ENCODE measurements at regions not wholly inside any gene's neighbourhood (a gene's known extent, or its start where the extent isn't known, plus 50 kb on each side); places are given as distances from the start of the nearest gene placed in this dataset.
"Not testable (repeated sequence)": the region's sequence is repeated elsewhere in the genome, so short reads cannot be mapped to it uniquely, and the experiment has no call there.

DNA sequence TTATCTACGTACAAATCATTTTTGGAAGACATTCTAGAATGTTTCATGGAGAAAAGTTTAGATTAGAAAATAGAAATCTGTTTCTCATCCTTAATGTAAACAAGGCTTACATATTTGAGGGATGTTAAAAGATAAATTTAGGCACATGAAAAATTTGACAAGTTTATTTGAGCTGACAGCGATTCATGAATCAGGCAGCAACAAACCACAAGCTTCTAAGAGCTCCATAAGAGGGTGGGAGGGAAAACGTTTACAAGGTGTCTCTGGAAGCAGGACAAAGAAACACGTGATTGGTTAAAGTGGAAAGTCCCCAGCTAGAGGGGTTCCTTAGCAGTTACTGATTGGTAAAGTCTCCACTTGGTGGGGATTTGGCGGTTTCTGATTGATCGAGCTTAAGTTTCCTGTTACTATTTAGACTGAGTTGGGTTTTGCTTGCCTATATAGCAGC lies 228.9 kb upstream of the PITRM1 start:
- DNase-seq = no peak

DNA sequence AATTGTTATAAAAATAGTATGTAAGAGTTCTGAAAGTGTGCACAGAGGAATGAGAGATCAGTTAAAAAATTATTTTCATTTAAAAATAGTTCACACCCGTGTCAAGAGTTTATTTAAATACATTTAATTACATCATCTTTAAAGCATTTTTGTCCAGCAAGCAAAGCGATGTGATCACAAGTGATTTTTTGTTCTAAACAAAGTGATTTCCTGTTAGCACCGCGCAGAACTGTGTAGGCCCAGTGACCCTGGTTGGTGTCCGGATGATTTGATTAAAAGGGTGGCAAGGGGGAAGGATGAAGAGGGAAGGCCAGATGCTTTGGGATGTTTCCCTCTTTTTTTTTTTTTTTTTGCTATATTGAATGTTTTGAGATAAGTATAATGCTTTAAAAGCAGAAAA lies 227.8 kb upstream of the PITRM1 start:
- DNase-seq = no peak

DNA sequence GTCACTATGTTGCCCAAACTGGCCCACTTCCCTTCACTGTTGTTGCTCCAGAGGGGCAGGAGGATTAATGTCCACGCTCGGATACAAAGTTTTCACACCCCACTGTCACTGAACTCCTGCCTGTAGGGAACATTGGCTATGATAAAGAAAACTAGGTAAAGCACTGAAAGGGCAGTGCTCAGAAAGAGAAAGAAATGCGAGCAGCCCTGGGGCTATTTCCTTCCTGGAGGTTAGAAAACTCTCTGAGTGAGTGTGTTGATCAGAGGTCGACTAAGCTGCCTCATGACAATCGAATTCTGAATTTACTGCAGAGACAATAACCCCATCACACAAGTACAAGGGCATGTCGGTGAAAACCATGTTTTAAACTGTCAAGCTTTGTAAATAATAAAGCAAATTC lies 227.2 kb upstream of the PITRM1 start:
- no peak for DNase-seq

DNA sequence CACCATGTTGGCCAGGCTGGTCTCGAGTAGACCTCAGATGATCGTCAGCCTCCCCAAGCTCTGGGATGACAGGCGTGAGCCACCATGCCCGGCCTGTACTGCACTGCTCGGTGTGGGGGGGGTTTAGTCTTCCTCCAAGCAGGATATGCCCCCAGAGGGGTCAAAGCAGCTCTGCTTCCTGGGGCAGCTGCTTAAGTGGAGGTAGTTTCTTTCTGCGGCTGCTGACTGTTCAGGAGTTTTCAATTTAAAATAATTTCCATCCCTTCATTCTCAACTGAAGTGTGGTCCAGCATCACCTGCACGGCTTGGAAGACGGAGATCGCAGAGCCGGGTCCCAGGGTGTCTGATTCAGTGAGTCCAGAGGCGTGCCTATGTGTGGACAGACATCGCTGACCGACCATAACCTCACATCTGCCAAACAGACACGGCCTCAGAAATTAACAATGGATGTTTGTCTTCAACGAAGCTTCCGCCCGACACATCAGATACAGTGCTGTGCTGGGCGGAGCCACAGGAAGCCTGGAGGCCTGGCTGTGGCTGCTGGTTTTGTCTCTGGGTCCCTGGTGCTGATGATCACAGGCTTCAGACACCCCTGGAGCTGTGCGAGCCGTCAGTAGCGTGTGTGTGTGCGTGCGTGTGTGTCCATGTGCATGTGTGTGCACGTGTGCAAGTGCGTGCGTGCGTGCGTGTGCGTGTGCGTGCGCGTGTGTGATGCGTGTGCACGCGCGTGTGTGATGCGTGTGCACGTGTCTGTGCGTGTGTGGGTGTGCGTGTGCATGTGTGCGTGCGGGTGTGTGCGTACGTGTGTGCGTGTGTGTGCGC lies 226.5 kb upstream of the PITRM1 start:
- DNase-seq = no peak

DNA sequence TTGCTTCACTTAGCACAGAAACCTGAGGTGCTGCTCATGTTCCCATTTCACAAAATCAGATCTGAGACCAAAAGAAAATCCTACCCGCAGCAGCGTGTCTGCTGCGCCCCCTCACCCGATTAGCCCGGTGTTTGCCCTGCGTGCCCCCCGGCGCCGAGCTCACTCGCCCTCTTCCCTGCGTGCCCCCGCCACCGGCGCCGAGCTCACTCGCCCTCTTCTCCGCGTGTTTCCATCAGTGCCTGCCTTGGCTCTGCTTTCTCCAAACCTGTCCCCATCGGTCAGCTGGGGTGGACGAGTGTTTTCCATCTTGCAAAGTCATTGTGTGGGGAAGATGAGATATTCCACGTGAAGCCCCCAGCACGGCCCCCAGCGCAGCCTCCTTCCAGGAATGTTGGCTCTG lies 225.3 kb upstream of the PITRM1 start:
- DNase-seq = no peak

DNA sequence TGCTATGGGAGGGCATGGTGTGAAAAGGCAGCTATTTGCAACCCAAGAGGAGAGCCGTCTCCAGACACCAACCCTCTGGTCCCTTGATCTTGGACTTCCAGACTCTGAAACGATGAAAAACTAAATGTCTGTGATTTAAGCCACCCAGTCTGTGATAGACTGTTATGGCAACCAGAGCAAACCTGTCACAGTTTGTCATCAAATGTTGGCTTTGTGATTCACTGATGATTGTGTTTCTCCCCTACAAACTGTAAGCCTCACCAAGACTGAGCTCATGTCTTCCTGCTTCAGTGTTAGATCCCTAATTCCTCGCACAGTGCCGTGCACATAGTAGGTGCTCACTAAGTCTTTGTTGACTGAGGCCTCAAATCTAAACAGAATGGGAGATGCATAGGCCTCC lies 224.6 kb upstream of the PITRM1 start:
- DNase-seq = no peak

DNA sequence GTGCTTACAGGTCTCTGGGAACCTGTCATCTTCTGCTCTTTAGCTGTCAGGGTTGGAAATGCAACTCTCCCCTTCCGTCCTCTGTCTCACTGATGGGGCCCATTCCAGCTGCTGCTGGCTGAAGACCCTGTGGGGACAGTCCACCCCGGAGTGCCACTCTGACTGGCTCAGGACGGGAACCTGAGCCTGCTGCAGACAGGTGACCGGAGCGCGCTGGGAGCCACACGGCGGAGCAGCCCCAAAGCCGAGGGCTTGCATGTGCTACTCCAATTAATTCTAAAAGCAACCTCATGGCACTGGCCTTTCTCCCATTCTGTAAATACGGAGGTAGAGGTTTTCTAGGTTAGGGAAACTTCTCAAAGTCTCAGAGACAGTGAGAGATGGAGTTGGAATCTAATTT lies 223.5 kb upstream of the PITRM1 start:
- no peak for DNase-seq

DNA sequence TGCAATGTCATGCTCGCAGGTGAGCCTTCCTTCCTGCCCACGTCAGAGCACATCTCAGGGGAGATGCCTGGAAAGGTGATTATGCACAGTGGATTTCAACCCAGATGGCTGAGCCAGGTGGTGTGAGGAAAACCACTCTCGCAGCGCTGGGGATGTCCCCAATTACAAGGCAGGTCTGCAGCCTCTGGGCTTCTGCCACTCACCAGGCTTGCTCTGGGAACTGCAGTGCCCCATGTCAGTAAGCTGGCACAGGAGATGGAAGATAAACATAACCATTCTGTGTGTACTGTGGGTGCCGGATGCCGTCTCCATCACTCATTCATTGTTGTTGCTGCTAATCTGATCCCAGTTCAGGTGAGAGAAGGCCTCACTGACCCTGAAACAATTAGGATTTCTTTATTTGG lies 222.9 kb upstream of the PITRM1 start:
- DNase-seq = no peak

DNA sequence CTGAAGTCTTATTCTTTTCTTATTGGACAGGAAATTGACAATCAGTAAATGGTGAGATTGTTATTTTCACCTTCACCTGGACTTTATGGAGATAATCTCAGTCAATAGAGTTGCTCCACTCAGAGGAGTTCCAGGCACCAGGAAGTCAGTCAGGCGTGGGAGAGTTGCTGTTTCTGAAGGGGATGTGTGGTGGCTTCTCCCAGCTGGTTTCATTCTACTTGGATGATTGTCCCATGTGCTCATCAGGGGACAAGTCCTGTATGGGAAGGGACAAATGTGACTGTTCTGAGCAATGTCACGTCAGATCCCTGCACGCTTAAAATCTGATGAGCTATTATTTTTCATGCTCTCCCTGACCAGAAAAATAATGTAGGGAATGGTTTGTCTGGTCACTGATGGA lies 222.5 kb upstream of the PITRM1 start:
- no peak for DNase-seq

DNA sequence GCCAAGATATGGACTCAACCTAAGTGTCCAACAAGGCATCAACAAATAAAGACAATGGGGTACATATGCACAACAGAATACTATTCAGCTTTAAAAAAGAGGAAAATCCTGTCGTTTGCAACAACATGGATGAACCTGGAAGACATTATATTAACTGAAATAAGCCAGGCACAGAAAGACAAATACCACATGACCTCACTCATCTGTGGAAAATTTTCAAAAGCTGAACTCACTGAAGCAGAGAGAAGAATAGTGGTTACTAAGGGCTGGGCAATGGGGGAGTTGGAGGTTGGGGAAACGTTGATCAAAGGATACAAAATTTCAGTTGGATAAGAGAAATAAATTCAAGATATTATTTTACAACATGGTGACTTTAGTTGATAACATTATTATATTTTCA lies 221.4 kb upstream of the PITRM1 start:
- no peak for DNase-seq

DNA sequence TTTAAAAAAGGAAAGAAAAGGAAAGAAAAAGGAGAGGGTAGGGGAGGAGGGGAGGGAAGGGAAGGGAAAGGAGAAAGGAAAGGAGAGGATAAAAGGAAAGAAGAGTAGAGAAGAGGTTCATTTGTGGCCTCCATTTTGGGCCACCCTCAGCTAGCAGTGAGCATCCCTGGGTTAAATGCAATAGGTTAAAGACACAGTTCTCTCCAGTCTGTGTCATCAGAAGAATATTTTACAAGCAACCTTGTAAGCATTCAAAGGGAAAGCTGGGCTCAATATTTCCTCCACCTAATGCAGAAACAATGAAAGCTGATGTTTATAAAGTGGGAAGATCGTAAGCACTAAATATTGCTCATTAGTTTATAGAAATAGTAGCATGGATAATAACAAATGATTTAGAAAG lies 219.1 kb upstream of the PITRM1 start:
- DNase-seq = no peak

DNA sequence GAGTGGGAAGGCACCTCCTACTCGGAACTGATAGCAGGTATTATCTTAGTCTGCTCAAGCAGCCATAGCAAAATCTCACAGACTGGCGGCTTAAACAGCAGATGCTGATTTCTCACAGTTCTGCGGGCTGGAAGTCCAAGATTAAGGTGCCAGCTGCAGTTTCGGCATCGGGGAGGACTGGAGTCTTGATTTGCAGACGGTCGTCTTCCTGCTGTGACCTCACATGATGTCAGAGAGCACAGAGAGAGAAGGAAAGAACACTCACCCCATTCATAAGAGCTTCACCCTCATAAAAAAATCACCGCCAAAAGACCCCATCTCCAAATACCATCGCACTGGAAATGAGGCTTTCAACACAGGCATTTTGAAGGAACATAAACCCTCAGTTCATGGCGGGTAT lies 216.5 kb upstream of the PITRM1 start:
- no peak for DNase-seq

DNA sequence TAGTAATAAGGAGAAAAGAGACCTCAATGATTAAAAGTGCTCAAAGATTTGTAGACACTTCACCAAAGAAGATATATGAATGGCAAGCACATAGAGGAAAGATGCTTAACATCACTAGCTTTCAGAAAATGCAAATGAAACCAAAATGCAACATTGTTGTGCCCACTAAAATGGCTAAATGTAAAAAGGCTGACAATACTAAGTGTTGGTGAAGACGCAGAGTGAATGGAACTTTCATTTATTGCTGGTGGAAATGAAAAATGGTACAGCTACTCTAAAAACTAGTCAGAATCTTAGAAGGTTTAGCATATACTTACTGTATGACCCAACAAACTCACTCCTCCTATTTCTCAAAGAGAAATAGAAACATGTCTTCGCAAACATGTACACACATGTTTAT lies 212.9 kb upstream of the PITRM1 start:
- no peak for DNase-seq

DNA sequence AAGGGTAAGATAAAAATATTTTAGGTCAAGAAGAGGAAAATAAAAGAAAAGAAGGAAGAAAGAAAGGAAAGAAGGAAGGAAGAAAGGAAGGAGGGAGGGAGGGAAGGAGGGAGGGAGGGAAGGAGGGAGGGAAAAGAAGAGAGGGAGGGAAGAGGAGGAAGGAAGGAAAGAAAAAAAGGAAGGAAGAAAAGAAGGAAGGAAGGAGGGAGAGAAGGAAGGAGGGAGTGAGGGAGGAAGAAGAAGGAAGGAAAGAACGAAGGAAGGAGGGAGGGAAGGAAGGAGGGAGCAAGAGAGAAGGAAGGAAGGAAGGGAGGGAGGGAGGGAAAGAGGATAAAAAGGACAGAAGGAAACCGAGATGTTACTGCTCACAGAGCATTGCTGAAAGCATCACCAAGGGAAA lies 209.5 kb upstream of the PITRM1 start:
- DNase-seq = no peak

DNA sequence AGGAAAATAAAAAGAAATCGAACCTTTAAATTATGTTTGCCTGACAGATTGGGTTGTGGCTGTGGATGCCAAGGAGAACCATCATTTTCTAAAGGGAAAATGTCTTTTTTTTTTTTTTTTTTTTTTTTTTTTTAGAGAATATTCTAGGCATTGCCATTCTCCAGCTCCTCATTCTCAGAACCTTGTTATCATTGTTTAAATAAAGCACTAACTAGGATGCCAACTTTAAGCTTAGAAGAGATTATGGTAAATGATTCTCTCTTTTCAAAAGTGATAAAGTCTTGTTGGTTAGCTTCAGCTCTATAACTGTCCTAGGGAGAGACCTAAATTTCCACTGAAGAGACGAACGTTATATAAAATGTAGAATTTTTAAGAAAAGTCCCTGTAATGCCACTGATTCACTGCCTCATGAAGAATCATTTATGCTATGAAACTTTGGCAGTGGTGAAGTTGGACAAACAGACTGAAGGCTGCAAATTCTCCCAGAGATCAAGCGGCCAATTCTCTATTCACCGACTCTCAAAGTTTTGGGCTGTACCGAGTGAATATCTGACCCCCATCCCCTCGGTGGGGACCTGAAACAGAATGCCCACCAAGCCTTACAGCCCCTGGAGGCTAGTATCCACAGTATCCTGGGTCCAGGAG lies 207.9 kb upstream of the PITRM1 start:
- no peak for DNase-seq

DNA sequence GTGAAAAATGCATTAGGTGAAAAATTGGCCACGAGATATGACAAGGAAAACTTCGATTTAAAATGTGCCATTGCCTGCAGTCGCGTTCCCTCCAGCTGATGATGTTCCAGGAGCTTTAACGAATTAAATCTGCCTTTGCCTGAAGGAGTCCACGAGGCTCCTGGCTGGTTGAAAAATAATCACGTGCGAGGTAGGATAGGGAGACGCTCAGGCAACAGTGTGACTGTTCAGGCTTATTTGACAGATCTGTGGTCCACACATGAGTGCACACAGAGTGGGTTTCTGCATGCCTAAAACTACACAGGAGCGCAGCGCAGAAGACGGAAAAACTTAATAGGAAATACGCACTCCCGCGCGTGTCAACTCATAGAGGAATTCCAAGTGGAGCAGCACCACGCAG lies 204.0 kb upstream of the PITRM1 start:
- DNase-seq = no peak

DNA sequence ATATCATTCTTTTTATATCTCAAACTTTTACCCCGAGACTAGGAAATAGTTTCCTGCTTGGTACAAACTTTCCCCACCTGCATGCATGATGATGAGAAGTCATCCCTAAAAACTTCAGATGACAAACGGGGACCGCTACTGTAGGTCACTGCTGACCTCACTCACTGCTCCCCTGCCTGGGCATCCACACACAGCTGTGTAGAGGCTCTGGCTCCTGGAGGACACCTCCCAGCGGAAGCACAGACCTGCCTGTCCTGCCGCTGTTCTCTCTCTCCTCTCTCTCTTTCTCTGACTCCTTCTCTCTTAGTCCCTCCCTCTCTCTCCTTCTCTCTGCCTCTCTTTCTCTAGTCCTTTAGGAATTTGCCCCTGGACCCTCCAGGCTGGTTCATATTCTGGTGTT lies 202.9 kb upstream of the PITRM1 start:
- DNase-seq = no peak

DNA sequence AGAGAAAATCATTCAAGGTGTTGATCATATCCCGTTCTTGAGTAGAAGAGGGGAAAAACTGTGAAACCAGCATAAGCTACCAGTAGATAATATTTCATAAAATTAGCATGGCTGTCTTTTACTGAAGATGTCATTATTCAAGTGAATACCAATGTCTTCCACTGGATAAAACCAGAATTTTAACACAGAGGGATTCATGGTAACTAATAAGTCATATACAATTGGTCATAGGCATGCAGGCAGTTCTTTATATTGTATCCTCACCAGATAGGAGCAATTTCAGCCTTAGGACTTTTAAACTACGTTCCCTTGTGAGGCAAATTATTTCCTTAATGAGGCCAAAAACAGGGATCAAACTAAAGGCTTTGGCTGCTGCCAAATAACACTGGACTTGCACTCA lies 202.3 kb upstream of the PITRM1 start:
- DNase-seq = no peak

DNA sequence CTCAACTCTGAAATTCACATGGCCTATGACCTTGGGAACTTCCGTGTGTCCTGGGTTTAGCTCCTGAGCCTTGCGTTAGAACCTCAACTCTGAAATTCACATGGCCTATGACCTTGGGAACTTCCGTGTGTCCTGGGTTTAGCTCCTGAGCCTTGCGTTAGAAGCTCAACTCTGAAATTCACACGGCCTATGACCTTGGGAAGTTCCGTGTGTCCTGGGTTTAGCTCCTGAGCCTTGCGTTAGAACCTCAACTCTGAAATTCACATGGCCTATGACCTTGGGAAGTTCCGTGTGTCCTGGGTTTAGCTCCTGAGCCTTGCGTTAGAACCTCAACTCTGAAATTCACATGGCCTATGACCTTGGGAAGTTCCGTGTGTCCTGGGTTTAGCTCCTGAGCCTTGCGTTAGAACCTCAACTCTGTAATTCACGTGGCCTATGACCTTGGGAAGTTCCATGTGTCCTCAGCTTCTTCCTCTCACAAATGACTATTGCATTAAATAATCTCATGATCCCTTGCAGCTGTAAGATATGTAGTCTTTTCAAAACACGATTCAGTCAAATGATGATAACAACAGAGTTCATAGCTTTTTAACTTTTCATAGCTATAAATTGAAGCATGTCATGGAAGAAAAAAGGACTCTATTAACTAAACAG lies 200.9 kb upstream of the PITRM1 start:
- not testable (repeated sequence) for DNase-seq

DNA sequence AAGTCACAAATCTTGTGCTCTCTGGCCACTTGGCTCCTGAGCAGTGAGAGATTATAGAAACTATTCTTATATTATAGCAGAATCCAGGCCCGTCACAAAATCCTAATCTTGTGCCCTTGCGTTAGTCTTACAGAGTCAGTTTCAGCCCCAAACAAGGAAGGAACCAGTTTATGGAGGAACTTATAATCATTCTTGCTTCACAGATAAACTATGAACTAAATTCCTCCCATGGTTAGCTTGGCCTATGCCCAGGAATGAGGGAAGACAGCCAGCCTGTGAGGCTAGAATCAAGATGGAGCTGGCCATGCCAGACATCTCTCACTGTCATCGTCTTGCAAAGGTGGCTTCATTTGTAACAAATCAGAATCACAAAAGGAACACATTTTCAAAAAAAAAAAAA lies 199.7 kb upstream of the PITRM1 start:
- no peak for DNase-seq

DNA sequence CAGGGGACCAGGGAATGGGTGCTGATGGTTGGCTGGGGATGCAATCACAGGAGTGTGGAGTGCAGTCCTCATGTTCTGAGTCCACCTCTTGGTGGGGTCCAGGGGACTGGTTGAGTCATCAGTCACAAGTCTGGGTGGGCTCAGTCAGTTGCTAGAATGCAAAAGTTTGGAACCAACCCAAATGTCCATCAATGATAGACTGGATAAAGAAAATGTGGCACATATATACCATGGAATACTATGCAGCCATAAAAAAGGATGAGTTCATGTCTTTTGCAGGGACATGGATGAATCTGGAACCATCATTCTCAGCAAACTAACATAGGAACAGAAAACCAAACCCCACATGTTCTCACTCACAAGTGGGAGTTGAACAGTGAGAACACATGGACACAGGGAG lies 199.0 kb upstream of the PITRM1 start:
- DNase-seq = not testable (repeated sequence)

DNA sequence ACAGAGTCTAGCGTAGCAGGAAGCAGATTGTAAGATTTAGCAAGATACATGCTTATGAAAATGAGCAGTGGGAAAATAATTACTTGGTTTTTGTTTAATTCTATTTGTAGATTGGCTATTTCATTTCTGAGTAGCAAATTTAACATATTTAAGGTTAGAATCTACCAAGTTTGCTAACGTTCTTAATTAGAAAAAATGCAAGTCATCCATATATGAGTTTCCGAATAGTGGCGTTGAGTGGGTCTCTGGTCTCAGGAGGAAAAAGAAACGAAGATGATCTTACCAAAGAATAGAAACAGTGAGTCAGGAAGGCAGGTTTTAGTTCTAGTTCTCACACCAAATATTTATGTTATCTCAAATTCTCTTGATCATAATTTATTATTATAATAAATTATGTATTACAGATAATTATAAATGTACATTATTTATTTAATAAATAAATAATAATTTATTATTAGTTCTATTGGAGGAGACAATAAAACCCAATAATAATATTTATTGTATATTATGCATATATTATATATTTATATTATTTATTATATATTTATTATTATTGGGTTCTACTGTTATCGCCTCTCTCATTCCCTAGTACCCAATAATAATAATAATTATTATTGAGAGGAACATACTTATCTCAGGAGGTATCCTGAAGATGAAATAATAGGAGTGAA lies 194.3 kb upstream of the PITRM1 start:
- DNase-seq = no peak

DNA sequence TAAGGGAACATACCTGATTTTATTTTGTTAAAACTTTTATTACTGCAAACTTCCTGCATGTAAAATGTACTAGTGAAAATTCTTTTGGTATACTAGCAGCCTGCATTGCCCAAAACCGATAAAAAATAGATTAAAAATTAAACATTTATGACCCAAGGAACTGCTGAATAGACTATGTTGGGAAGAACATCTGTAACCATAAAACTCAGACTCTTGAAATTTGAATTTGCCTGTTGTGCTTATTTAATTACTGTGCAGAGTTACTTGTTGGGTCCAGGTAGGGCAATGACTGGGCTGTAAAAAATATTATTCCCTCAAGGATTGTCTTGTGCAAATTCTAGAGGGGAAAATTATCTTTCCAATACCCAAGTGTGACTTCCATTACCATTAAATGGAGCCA lies 193.5 kb upstream of the PITRM1 start:
- no peak for DNase-seq

DNA sequence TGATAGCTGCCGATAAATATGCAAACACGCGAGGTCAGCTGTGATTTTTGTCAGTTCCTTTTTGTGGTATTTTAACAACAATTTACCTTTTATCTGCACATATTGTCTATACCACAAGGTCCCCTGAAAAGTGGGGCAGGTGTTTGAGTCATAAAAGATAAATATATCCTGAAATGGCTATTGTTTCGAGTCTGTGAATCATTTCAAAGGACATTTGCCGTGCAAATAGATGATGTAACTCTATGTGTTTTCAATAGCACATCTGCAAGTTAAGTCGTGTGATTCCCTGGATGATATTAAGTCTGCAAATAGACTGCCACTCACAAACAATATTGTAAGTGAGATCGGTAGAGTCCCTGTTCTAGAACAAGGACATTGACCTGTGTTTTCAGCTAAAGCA lies 193.0 kb upstream of the PITRM1 start:
- no peak for DNase-seq

All from CD4-positive, alpha-beta T cell treated with Interleukin-17A for 4 hours (primary cell).